Neuronal stem cell (in vitro differentiated cells): ENCODE measurements at regions not wholly inside any gene's neighbourhood (a gene's known extent, or its start where the extent isn't known, plus 50 kb on each side); places are given as distances from the start of the nearest gene placed in this dataset.

Source experiments
- DNase-seq: peaks from one replicate; pipeline ENCODE4 v3.0.0-alpha.2; 2013; ENCODE audit warnings: low spot score
- H2AFZ ChIP-seq: one replicate; pipeline ENCODE4 v1.6.1; 2013; ENCODE audit warnings: mild to moderate bottlenecking, low read length, inconsistent platforms
- H2AK5ac ChIP-seq: 2 replicates; pipeline ENCODE4 v1.6.1; 2013; ENCODE audit warnings: low read depth, mild to moderate bottlenecking, inconsistent platforms, low read length, moderate library complexity, mixed read lengths
- H2BK120ac ChIP-seq: 2 replicates; pipeline ENCODE4 v1.6.1; 2013; ENCODE audit warnings: low read depth, mild to moderate bottlenecking, inconsistent platforms, low read length, moderate library complexity, mixed read lengths
- H2BK12ac ChIP-seq: one replicate; pipeline ENCODE4 v1.6.1; 2013; ENCODE audit warnings: low read length, inconsistent platforms
- H2BK15ac ChIP-seq: 2 replicates; pipeline ENCODE4 v1.6.1; 2013; ENCODE audit warnings: mild to moderate bottlenecking, low read length, inconsistent platforms, mixed read lengths
- H2BK5ac ChIP-seq: one replicate; pipeline ENCODE4 v1.6.1; 2013; ENCODE audit warnings: inconsistent platforms, mild to moderate bottlenecking, low read length, moderate library complexity
- H3K14ac ChIP-seq: one replicate; pipeline ENCODE4 v1.6.1; 2013; ENCODE audit warnings: low read length, inconsistent platforms
- H3K18ac ChIP-seq: 2 replicates; pipeline ENCODE4 v1.6.1; 2013; ENCODE audit warnings: low read length, inconsistent platforms
- H3K23ac ChIP-seq: 2 replicates; pipeline ENCODE4 v1.6.1; 2013; ENCODE audit warnings: low read depth, mild to moderate bottlenecking, mixed read lengths, low read length, inconsistent platforms; ENCODE audit not compliant: poor library complexity
- H3K27ac ChIP-seq: replicated peaks from 3 replicates; pipeline ENCODE4 v1.5.1; 2013; ENCODE audit warnings: low read length, inconsistent platforms
- H3K27me3 ChIP-seq, 3 experiments: 2 replicates each; pipeline ENCODE4 v1.6.1; 2013; ENCODE audit warnings: low read length in 3 of 3, mild to moderate bottlenecking in 2 of 3, inconsistent platforms in 1 of 3, low read depth in 1 of 3, mixed read lengths in 1 of 3, moderate library complexity in 1 of 3; ENCODE audit not compliant: control insufficient read depth in 3 of 3, insufficient read depth in 3 of 3
- H3K36me3 ChIP-seq, 2 donors: replicated peaks in 1 of 2; 2 replicates each; pipeline ENCODE4 v1.6.1; 2013; ENCODE audit warnings: low read length in 2 of 2; ENCODE audit not compliant: control insufficient read depth in 2 of 2, insufficient read depth in 2 of 2
- H3K4ac ChIP-seq: 2 replicates; pipeline ENCODE4 v1.6.1; 2013; ENCODE audit warnings: inconsistent platforms, mild to moderate bottlenecking, low read length, moderate library complexity
- H3K4me1 ChIP-seq, 2 donors: 1 replicate in 1 of 2; 2 replicates in 1 of 2; pipeline ENCODE4 v1.6.1; 2013; ENCODE audit warnings: low read length in 2 of 2, low read depth in 1 of 2; ENCODE audit not compliant: control insufficient read depth in 2 of 2, insufficient read depth in 1 of 2
- H3K4me2 ChIP-seq: one replicate; pipeline ENCODE4 v1.6.1; 2013; ENCODE audit warnings: mild to moderate bottlenecking, low read length, inconsistent platforms; ENCODE audit not compliant: insufficient read depth, poor library complexity, severe bottlenecking
- H3K4me3 ChIP-seq, 2 donors: 2 replicates each; pipeline ENCODE4 v1.5.1; 2013; ENCODE audit warnings: low read length in 2 of 2, mild to moderate bottlenecking in 2 of 2, inconsistent platforms in 1 of 2, moderate library complexity in 1 of 2
- H3K79me1 ChIP-seq: one replicate; pipeline ENCODE4 v1.6.1; 2013; ENCODE audit warnings: low read depth, mild to moderate bottlenecking, inconsistent platforms, low read length, moderate library complexity
- H3K9ac ChIP-seq: one replicate; pipeline ENCODE4 v1.6.1; 2013; ENCODE audit warnings: mild to moderate bottlenecking, low read depth, low read length, inconsistent platforms; ENCODE audit not compliant: poor library complexity
- H3K9me3 ChIP-seq, 2 donors: replicated peaks in 1 of 2; 2 replicates each; pipeline versions ENCODE3 to v1.6.1; 2013; ENCODE audit warnings: low read length in 2 of 2, mild to moderate bottlenecking in 2 of 2, inconsistent platforms in 1 of 2, low read depth in 1 of 2, mixed read lengths in 1 of 2, moderate library complexity in 1 of 2; ENCODE audit not compliant: control insufficient read depth in 2 of 2, insufficient read depth in 1 of 2
- H4K8ac ChIP-seq: one replicate; pipeline ENCODE4 v1.6.1; 2013; ENCODE audit warnings: low read depth, mild to moderate bottlenecking, inconsistent platforms, low read length, moderate library complexity
- H4K91ac ChIP-seq: one replicate; pipeline ENCODE4 v1.6.1; 2013; ENCODE audit warnings: low read length, low read depth, mild to moderate bottlenecking, inconsistent platforms; ENCODE audit not compliant: poor library complexity
- WGBS, 2 donors: extraction: QIAGEN DNeasy Blood & Tissue Kit; methylation state at CpG; one replicate each; pipeline ENCODE4 v1.1.7; 2013; ENCODE audit warnings: missing lambda C conversion rate in 2 of 2, mixed read lengths in 1 of 2; ENCODE audit not compliant: insufficient read length in 2 of 2, insufficient replicate concordance in 1 of 2; ENCODE audit errors: extremely low coverage in 2 of 2; 5-methylcytosine and 5-hydroxymethylcytosine counted together

- no peak overlapping the region for H2AK5ac ChIP-seq
- no peak overlapping the region for H2BK5ac ChIP-seq
- no peak overlapping the region for H4K91ac ChIP-seq
- WGBS, 2 donors = no CpG with 5 or more reads among the region's 2 CpGs
- H3K4me2 ChIP-seq = no peak overlapping the region
- H3K79me1 ChIP-seq = no peaks in the 10 kb centered on the region
- no peak overlapping the region for H3K4ac ChIP-seq
- no peak overlapping the region for H3K27ac ChIP-seq
- no peak overlapping the region for H4K8ac ChIP-seq
- DNase-seq = no peak
- no peaks in the 10 kb centered on the region for H3K36me3 ChIP-seq
- no peak overlapping the region for H3K4me3 ChIP-seq
- no peak overlapping the region for H2AFZ ChIP-seq
- H3K18ac ChIP-seq = no peak overlapping the region
- H3K9ac ChIP-seq = no peak overlapping the region
- no peak overlapping the region for H2BK12ac ChIP-seq
- no peak overlapping the region for H2BK15ac ChIP-seq
- no peaks in the 10 kb centered on the region for H3K9me3 ChIP-seq
- no peak overlapping the region for H3K14ac ChIP-seq
- no peak overlapping the region for H2BK120ac ChIP-seq
- no peaks in the 10 kb centered on the region for H3K4me1 ChIP-seq
- no peaks in the 10 kb centered on the region for H3K27me3 ChIP-seq
- H3K23ac ChIP-seq = no peak overlapping the region
Observed at GRCh38 chr20:54844346-54844745, 369.0 kb downstream of the DOK5 start.

GRCh38 chr20:54843865-54844264, 368.5 kb downstream of the DOK5 start:
- H2AFZ ChIP-seq = no peak overlapping the region
- H3K18ac ChIP-seq = no peak overlapping the region
- no peak overlapping the region for H3K14ac ChIP-seq
- H3K4me3 ChIP-seq = no peak overlapping the region
- no peak overlapping the region for H2BK15ac ChIP-seq
- no peak overlapping the region for H3K9ac ChIP-seq
- H3K23ac ChIP-seq = no peak overlapping the region
- no peaks in the 10 kb centered on the region for H3K4me1 ChIP-seq
- no peak for DNase-seq
- no peak overlapping the region for H3K4ac ChIP-seq
- no peaks in the 10 kb centered on the region for H3K9me3 ChIP-seq
- no peak overlapping the region for H2AK5ac ChIP-seq
- H3K36me3 ChIP-seq = no peaks in the 10 kb centered on the region
- no peak overlapping the region for H3K27ac ChIP-seq
- H2BK120ac ChIP-seq = no peak overlapping the region
- no peaks in the 10 kb centered on the region for H3K79me1 ChIP-seq
- H4K8ac ChIP-seq = no peak overlapping the region
- H3K4me2 ChIP-seq = no peak overlapping the region
- H3K27me3 ChIP-seq = no peaks in the 10 kb centered on the region
- no peak overlapping the region for H4K91ac ChIP-seq
- H2BK12ac ChIP-seq = no peak overlapping the region
- H2BK5ac ChIP-seq = no peak overlapping the region
- no CpG with 5 or more reads among the region's 5 CpGs for WGBS, 2 donors

GRCh38 chr20:54843431-54843830, 368.0 kb downstream of the DOK5 start:
- Histone ChIP-seq H3K27ac (no peak overlapping the region), H2AFZ (no peak overlapping the region)
- no CpG with 5 or more reads among the region's 1 CpG for WGBS, 2 donors

GRCh38 chr20:54839224-54839623, 363.8 kb downstream of the DOK5 start:
- Histone ChIP-seq H3K36me3 (no peaks in the 10 kb centered on the region), H4K91ac (no peak overlapping the region), H2AFZ (no peak overlapping the region), H3K4me2 (no peak overlapping the region), H3K79me1 (no peaks in the 10 kb centered on the region), H3K4me3 (no peak overlapping the region), H3K9me3 (no peaks in the 10 kb centered on the region), H2AK5ac (no peak overlapping the region), H3K14ac (no peak overlapping the region), H3K27me3 (no peaks in the 10 kb centered on the region), H3K18ac (no peak overlapping the region), H3K27ac (no peak overlapping the region), H4K8ac (no peak overlapping the region), H2BK120ac (no peak overlapping the region), H2BK5ac (no peak overlapping the region), H2BK12ac (no peak overlapping the region), H3K9ac (no peak overlapping the region), H3K4me1 (no peaks in the 10 kb centered on the region), H2BK15ac (no peak overlapping the region), H3K23ac (no peak overlapping the region), H3K4ac (no peak overlapping the region)
- WGBS, 2 donors = no CpG with 5 or more reads among the region's 6 CpGs
- DNase-seq = no peak

More at GRCh38 chr20:54843431-54843830, 368.0 kb downstream of the DOK5 start:
- H3K27me3 ChIP-seq = no peaks in the 10 kb centered on the region
- H3K23ac ChIP-seq = no peak overlapping the region
- H4K91ac ChIP-seq = no peak overlapping the region
- no peak for DNase-seq
- no peaks in the 10 kb centered on the region for H3K36me3 ChIP-seq
- no peak overlapping the region for H3K9ac ChIP-seq
- no peak overlapping the region for H3K4me3 ChIP-seq
- H3K4me2 ChIP-seq = no peak overlapping the region
- H2BK12ac ChIP-seq = no peak overlapping the region
- H2BK120ac ChIP-seq = no peak overlapping the region
- no peak overlapping the region for H4K8ac ChIP-seq
- H2BK5ac ChIP-seq = no peak overlapping the region
- H3K14ac ChIP-seq = no peak overlapping the region
- no peaks in the 10 kb centered on the region for H3K9me3 ChIP-seq
- H3K79me1 ChIP-seq = no peaks in the 10 kb centered on the region
- no peak overlapping the region for H2BK15ac ChIP-seq
- H3K4ac ChIP-seq = no peak overlapping the region
- H3K4me1 ChIP-seq = no peaks in the 10 kb centered on the region
- no peak overlapping the region for H2AK5ac ChIP-seq
- no peak overlapping the region for H3K18ac ChIP-seq
